ENCODE measurements at regions not wholly inside any gene's neighbourhood (a gene's known extent, or its start where the extent isn't known, plus 50 kb on each side); places are given as distances from the start of the nearest gene placed in this dataset.

GRCh38 chr2:164285576-164285975 is 335.7 kb downstream of the GRB14 start:
- H3K4me3 ChIP-seq (ENCODE audit: low read depth, low read length): no peak overlapping the region
- DNase-seq (ENCODE audit: low read depth): no peak
- TF ChIP-seq, protein P1, sequence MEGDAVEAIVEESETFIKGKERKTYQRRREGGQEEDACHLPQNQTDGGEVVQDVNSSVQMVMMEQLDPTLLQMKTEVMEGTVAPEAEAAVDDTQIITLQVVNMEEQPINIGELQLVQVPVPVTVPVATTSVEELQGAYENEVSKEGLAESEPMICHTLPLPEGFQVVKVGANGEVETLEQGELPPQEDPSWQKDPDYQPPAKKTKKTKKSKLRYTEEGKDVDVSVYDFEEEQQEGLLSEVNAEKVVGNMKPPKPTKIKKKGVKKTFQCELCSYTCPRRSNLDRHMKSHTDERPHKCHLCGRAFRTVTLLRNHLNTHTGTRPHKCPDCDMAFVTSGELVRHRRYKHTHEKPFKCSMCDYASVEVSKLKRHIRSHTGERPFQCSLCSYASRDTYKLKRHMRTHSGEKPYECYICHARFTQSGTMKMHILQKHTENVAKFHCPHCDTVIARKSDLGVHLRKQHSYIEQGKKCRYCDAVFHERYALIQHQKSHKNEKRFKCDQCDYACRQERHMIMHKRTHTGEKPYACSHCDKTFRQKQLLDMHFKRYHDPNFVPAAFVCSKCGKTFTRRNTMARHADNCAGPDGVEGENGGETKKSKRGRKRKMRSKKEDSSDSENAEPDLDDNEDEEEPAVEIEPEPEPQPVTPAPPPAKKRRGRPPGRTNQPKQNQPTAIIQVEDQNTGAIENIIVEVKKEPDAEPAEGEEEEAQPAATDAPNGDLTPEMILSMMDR (IDR thresholded peaks at IDR 0.05; ENCODE audit: insufficient read depth, low read depth, low read length): no peak

DNA sequence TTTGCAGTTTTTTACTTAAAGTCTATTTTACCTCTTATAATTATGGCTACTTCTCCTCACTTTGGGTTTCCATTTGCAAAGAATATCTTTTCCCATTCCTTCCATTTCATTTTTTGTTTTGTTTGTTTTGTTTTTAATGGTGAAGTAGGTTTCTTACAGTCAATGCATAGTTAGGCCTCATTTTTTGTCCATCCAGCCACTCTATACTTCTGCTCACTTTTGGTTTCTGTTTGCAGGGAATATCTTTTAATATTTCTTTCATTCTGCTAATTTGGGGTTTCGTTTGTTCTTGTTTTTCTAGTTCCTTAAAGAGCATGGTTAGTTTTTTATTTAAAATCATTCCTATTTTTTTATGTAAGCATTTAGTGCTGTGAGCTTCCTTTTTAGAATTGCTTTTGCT is 339.4 kb downstream of the GRB14 start:
- H3K4me3 ChIP-seq (ENCODE audit: low read depth, low read length): no peak overlapping the region
- TF ChIP-seq, protein P1 (IDR thresholded peaks at IDR 0.05; ENCODE audit: insufficient read depth, low read depth, low read length): no peak
- no peak for DNase-seq (ENCODE audit: low read depth)

DNA sequence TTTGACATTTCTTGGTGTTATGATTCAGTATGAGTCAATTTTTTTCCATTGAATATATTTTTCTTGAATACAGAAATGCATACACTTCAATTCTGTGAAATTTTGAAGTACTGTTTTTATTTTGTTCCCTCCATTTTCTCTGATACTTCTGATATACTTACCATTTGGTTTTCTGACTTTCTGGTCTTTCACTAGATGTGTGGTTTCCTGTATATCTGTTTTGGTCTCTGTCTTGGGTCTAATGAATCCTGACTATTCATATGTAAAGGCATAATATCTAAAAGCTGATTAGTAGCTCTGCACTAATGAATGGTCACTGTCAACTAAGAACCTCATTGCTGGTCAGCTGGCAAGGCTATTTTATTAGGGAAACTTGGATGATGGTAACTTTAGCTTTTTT is 345.6 kb downstream of the GRB14 start:
- no peak for DNase-seq (ENCODE audit: low read depth)
- TF ChIP-seq, protein P1 (IDR thresholded peaks at IDR 0.05; ENCODE audit: insufficient read depth, low read depth, low read length): no peak
- no peak overlapping the region for H3K4me3 ChIP-seq (ENCODE audit: low read depth, low read length)

DNA sequence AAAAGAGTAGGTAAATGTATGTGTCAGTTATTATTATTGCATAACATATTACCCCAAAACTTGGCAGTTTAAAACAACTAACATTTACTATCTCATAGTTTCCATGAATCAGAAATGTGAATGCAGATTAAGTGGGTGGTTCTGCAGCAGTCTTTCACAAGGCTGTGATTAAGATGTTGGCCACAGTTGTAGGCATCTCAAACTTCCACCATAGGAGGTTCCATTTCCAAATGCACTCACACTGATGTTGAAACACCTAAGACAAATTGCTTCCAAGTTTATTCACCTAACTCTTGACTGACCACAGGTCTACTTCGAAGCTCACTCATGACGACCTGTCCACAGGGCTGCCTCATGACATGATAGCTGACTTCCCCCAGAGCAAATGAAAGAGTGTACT is 360.8 kb downstream of the GRB14 start:
- TF ChIP-seq, protein P1 (IDR thresholded peaks at IDR 0.05; ENCODE audit: insufficient read depth, low read depth, low read length): no peak
- no peak overlapping the region for H3K4me3 ChIP-seq (ENCODE audit: low read depth, low read length)
- no peak for DNase-seq (ENCODE audit: low read depth)

DNA sequence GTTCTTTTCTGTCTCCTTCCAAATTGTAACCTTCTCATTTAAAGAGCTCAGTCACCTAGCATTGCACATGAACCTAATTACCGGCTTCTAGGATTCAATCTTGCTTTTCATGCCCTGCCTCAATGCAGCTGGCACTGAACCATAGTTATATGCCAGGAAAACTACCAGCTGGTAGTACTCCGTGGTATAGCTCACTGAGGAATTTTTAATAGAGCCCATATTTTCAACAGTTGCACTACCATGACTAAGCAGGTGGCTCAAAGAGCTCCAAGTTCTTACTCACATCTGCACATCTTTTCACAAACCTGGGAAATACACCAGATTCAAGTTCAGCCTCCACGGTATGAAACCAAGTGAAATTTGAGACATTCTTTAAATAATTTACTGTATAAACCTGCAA is 363.5 kb downstream of the GRB14 start:
- TF ChIP-seq, protein P1 (IDR thresholded peaks at IDR 0.05; ENCODE audit: insufficient read depth, low read depth, low read length): no peak
- no peak for DNase-seq (ENCODE audit: low read depth)

GRCh38 chr2:164252568-164253287 is 368.6 kb downstream of the GRB14 start:
- no peak for DNase-seq (ENCODE audit: low read depth)
- TF ChIP-seq, protein P1 (IDR thresholded peaks at IDR 0.05; ENCODE audit: insufficient read depth, low read depth, low read length): no peak
- no peak overlapping the region for H3K4me3 ChIP-seq (ENCODE audit: low read depth, low read length)

More for the DNA sequence above, 363.5 kb downstream of the GRB14 start:
- H3K4me3 ChIP-seq (ENCODE audit: low read depth, low read length): no peak overlapping the region

DNA sequence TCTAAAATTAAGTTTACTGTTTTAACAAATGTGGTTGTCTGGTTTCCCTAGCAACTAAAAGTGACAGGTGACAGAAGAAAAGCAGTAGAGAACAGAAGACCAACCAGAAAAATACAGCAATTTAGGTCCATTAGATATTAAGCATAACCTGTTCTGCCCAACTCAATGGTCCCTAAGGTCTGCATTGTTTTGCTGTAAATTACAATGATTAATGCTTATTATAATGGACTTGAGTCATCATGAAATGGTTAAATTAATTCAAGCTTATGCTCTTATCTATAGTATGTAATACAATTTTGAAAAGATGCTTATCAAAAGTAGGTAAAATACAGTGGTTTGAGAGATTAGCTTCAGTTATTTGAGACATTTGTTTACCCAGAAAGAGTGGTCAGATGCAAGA is 378.0 kb downstream of the GRB14 start:
- TF ChIP-seq, protein P1 (IDR thresholded peaks at IDR 0.05; ENCODE audit: insufficient read depth, low read depth, low read length): no peak
- H3K4me3 ChIP-seq (ENCODE audit: low read depth, low read length): no peak overlapping the region
- no peak for DNase-seq (ENCODE audit: low read depth)
